ENCODE measurements at regions not wholly inside any gene's neighbourhood (a gene's known extent, or its start where the extent isn't known, plus 50 kb on each side); places are given as distances from the start of the nearest gene placed in this dataset.

DNA sequence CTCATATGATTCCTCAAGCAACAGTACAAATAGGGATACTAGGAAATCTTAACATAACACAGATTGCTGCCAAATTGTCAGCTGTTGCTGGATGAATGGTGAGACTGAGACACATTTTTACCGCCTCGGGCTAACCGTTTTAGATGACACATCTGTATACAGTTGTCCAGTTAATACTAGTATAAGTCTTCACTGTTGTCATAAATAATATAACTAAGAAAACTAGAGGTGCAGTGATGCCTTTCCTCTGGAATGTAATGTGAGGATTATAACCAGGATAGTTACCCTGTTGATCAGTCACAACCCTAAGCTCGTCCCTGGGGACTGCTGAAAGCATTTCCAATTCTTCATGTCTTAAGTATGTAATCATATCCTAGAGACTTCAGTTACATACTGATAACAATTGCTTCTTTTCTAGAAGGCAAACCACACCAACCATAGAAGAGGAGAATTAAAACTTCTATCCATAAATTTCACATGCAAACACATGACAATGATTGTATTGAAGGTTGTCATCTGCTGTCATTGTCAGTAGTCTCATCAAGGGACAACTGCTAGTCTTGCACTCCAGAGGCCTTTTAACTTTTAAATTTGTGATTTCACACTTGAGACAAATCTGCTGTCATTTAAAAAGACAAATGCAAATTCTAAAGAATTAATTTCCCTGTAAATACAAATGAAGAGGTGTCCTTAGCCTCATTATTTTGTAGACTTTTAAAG lies 100.4 kb upstream of the SEMA3D start:
- TF ChIP-seq, protein P1, sequence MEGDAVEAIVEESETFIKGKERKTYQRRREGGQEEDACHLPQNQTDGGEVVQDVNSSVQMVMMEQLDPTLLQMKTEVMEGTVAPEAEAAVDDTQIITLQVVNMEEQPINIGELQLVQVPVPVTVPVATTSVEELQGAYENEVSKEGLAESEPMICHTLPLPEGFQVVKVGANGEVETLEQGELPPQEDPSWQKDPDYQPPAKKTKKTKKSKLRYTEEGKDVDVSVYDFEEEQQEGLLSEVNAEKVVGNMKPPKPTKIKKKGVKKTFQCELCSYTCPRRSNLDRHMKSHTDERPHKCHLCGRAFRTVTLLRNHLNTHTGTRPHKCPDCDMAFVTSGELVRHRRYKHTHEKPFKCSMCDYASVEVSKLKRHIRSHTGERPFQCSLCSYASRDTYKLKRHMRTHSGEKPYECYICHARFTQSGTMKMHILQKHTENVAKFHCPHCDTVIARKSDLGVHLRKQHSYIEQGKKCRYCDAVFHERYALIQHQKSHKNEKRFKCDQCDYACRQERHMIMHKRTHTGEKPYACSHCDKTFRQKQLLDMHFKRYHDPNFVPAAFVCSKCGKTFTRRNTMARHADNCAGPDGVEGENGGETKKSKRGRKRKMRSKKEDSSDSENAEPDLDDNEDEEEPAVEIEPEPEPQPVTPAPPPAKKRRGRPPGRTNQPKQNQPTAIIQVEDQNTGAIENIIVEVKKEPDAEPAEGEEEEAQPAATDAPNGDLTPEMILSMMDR (IDR thresholded peaks at IDR 0.05), result no peak
- TF ChIP-seq ZFX (IDR thresholded peaks at IDR 0.05; ENCODE audit: borderline replicate concordance), result no peak
